ENCODE measurements at regions not wholly inside any gene's neighbourhood (a gene's known extent, or its start where the extent isn't known, plus 50 kb on each side); places are given as distances from the start of the nearest gene placed in this dataset.

DNA sequence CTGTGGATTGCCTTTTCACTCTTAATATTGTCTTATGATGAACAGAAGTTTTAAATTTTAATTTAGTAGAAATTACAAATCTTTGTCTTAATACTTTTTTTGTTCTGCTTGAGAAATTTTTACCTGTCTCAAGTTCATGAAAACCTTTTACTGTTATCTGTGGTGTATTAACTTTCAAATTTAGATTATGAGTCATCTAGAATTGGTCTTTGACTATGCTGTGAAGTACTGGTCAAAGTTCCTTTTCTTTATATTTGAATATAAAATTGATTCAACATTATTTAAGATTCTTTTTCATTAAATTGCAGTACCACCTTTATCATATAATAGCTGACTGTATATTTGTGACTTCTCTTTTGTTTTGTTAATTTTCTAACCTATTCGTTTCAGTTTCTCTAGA, 1385.5 kb upstream of the ZEB2 start:
- Mint-ChIP-seq H3K36me3 (ENCODE audit: insufficient read depth in 1 of 3, low read depth in 3 of 3) (peaks cover 14 to 28% (median 15%) of the 10 kb centered on the region in 3 experiments), H3K4me1 (peaks cover 11 to 20% of the 10 kb centered on the region in 2 experiments), H3K27me3 (ENCODE audit: low read depth) (0 out of 2 replicates have a peak, but pooled peaks cover 1% of the 10 kb centered on the region), H3K4me3 (no peak overlapping the region), H3K27ac (no peak overlapping the region), H3K9me3 (peaks cover 16 to 26% of the 10 kb centered on the region in 2 experiments)
- Histone ChIP-seq H3K9ac (ENCODE audit: extremely low read depth, insufficient read length, low read length) (no peak overlapping the region), H3K23me2 (ENCODE audit: insufficient read length, low read depth, low read length, poor library complexity, severe bottlenecking) (no peaks in the 10 kb centered on the region), H2BK15ac (ENCODE audit: low read depth, low read length) (no peak overlapping the region), H3K27ac (ENCODE audit: insufficient read length, low read depth, low read length) (no peak overlapping the region), H4K5ac (ENCODE audit: insufficient read length, low read depth, low read length) (no peak overlapping the region), H3K18ac (ENCODE audit: insufficient read length, low read depth, low read length) (no peak overlapping the region), H2AK5ac (ENCODE audit: insufficient read length, low read length) (no peak overlapping the region), H4K91ac (ENCODE audit: insufficient read length, low read depth, low read length) (no peak overlapping the region), H3T11ph (ENCODE audit: low read length) (no peak overlapping the region), H2BK12ac (ENCODE audit: insufficient read length, low read depth, low read length) (no peak overlapping the region), H4K20me1 (ENCODE audit: control insufficient read depth, insufficient read depth, insufficient read length) (no peaks in the 10 kb centered on the region), H3K79me2 (ENCODE audit: insufficient read depth, low read length) (no peaks in the 10 kb centered on the region), H3K27me3 (ENCODE audit: insufficient read depth, low read length) (no peaks in the 10 kb centered on the region), H4K8ac (replicated peaks; ENCODE audit: insufficient read length, low read depth, low read length) (no peak overlapping the region), H2BK20ac (ENCODE audit: low read depth, low read length, poor library complexity, severe bottlenecking) (no peak overlapping the region), H2AFZ (ENCODE audit: low read length) (no peak overlapping the region), H3K14ac (ENCODE audit: insufficient read depth, low read length) (no peak overlapping the region), H3K4me1 (ENCODE audit: insufficient read depth, low read length) (no peaks in the 10 kb centered on the region; the same call in 1 of the 2 replicates), H2BK5ac (ENCODE audit: insufficient read length, low read length) (no peak overlapping the region), H3K23ac (ENCODE audit: insufficient read length, low read depth, low read length) (no peak overlapping the region), H3K4ac (ENCODE audit: low read depth, low read length) (no peak overlapping the region), H3K4me2 (ENCODE audit: insufficient read depth, insufficient read length, low read length) (no peak overlapping the region), H3K56ac (ENCODE audit: insufficient read length, low read depth, low read length) (no peak overlapping the region), H2BK120ac (ENCODE audit: low read depth, low read length, poor library complexity, severe bottlenecking) (no peak overlapping the region), H3K79me1 (ENCODE audit: insufficient read depth, low read depth, low read length, poor library complexity, severe bottlenecking) (no peaks in the 10 kb centered on the region), H3K9me3 (ENCODE audit: control insufficient read depth, low read depth, low read length) (no peaks in the 10 kb centered on the region)
- TF ChIP-seq, protein P1, sequence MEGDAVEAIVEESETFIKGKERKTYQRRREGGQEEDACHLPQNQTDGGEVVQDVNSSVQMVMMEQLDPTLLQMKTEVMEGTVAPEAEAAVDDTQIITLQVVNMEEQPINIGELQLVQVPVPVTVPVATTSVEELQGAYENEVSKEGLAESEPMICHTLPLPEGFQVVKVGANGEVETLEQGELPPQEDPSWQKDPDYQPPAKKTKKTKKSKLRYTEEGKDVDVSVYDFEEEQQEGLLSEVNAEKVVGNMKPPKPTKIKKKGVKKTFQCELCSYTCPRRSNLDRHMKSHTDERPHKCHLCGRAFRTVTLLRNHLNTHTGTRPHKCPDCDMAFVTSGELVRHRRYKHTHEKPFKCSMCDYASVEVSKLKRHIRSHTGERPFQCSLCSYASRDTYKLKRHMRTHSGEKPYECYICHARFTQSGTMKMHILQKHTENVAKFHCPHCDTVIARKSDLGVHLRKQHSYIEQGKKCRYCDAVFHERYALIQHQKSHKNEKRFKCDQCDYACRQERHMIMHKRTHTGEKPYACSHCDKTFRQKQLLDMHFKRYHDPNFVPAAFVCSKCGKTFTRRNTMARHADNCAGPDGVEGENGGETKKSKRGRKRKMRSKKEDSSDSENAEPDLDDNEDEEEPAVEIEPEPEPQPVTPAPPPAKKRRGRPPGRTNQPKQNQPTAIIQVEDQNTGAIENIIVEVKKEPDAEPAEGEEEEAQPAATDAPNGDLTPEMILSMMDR (conservative IDR thresholded peaks at IDR 0.05), result no peak
- DNase-seq, result no peak
- WGBS (ENCODE audit: extremely low coverage, insufficient read length, low lambda C conversion rate), result no CpG with 5 or more reads among the region's 1 CpG
